ENCODE measurements at regions not wholly inside any gene's neighbourhood (a gene's known extent, or its start where the extent isn't known, plus 50 kb on each side); places are given as distances from the start of the nearest gene placed in this dataset.

GRCh38 chr10:30774261-30774660 lies 144.7 kb upstream of the LYZL2 start (continued):
- TF ChIP-seq CTBP2 (IDR thresholded peaks at IDR 0.05; ENCODE audit: borderline replicate concordance, insufficient read depth, insufficient read length, low read length) (no peak), CTCF (IDR thresholded peaks at IDR 0.05; ENCODE audit: control extremely low read depth in 1 of 3, insufficient read depth in 1 of 3, low read depth in 1 of 3, low read length in 3 of 3) (no peak), RNF2 (IDR thresholded peaks at IDR 0.05; ENCODE audit: borderline replicate concordance, low read depth, low read length, missing control alignments, poor library complexity, severe bottlenecking) (no peak)

All from H1 (cell line).